ENCODE measurements at regions not wholly inside any gene's neighbourhood (a gene's known extent, or its start where the extent isn't known, plus 50 kb on each side); places are given as distances from the start of the nearest gene placed in this dataset.

DNA sequence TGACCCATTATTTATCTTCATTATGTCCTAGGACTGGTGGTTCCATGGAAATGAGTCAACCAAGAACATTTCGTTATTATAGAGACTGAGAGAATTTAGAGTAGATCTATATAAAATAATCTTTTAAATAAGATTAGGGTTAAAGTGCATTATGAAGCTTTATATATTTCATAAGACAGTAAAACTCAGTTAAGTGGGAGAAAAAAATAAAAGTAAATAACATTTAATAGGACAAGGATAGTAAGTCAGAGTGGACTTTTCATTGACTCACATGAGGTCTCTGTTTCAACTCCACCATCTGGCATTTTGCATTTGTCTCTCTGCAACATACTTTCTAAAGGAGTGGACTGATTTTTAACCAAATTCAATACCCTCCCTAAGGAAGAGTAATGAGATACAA, 125.3 kb upstream of the CCDC68 start:
- TF ChIP-seq, protein P1, sequence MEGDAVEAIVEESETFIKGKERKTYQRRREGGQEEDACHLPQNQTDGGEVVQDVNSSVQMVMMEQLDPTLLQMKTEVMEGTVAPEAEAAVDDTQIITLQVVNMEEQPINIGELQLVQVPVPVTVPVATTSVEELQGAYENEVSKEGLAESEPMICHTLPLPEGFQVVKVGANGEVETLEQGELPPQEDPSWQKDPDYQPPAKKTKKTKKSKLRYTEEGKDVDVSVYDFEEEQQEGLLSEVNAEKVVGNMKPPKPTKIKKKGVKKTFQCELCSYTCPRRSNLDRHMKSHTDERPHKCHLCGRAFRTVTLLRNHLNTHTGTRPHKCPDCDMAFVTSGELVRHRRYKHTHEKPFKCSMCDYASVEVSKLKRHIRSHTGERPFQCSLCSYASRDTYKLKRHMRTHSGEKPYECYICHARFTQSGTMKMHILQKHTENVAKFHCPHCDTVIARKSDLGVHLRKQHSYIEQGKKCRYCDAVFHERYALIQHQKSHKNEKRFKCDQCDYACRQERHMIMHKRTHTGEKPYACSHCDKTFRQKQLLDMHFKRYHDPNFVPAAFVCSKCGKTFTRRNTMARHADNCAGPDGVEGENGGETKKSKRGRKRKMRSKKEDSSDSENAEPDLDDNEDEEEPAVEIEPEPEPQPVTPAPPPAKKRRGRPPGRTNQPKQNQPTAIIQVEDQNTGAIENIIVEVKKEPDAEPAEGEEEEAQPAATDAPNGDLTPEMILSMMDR (IDR thresholded peaks at IDR 0.05) = no peak
- TF ChIP-seq EP300 (IDR thresholded peaks at IDR 0.05) (no peak), POLR2AphosphoS5 (IDR thresholded peaks at IDR 0.05) (no peak), POLR2A (IDR thresholded peaks at IDR 0.05; ENCODE audit: low read depth) (no peak)

All from esophagus muscularis mucosa (tissue), 4 donors.